WTC11 (cell line): ENCODE measurements at regions not wholly inside any gene's neighbourhood (a gene's known extent, or its start where the extent isn't known, plus 50 kb on each side); places are given as distances from the start of the nearest gene placed in this dataset.

Source experiments
- ATAC-seq: fragments of 200-7000 bp; cut with Tn5 transposase; 2 replicates; pipeline ENCODE4 v1.10.0; 2021; ENCODE audit warnings: mild to moderate bottlenecking, moderate library complexity
- CTCF ChIA-PET: fragments of 300-600 bp; sonication (Branson Sonifier 250); formaldehyde crosslinking; loops from one replicate; lab custom pipeline; 2021; ENCODE audit warnings: antibody characterized with exemption; lab: Charles Lee
- POLR2A ChIA-PET: fragments of 350-600 bp; sonication (Branson Sonifier 250); formaldehyde crosslinking; loops from one replicate; lab custom pipeline; 2021; ENCODE audit warnings: antibody characterized with exemption; lab: Charles Lee
- DNase-seq: peaks from one replicate; pipeline ENCODE4 v3.0.0; 2021; ENCODE audit warnings: low spot score
- H3K27ac Mint-ChIP-seq: 2 replicates; pipeline ENCODE4 v1.8.0; 2021; ENCODE audit warnings: mixed read lengths
- H3K27me3 Mint-ChIP-seq: 2 replicates; pipeline ENCODE4 v1.8.0; 2021; ENCODE audit warnings: low read depth, mild to moderate bottlenecking, moderate library complexity, mixed read lengths
- H3K36me3 Mint-ChIP-seq: 2 replicates; pipeline ENCODE4 v1.8.0; 2021; ENCODE audit warnings: mixed read lengths
- H3K4me1 Mint-ChIP-seq: 2 replicates; pipeline ENCODE4 v1.8.0; 2022; ENCODE audit warnings: mixed read lengths
- H3K4me3 Mint-ChIP-seq: 2 replicates; pipeline ENCODE4 v1.8.0; 2021; ENCODE audit warnings: mild to moderate bottlenecking, moderate library complexity, mixed read lengths
- H3K9me3 Mint-ChIP-seq: 2 replicates; pipeline ENCODE4 v1.8.0; 2021; ENCODE audit warnings: mixed read lengths
- AFF4 ChIP-seq: sonication (generic); formaldehyde crosslinking; IDR thresholded peaks from 2 replicates; pipeline ENCODE4 v1.8.1; 2023; ENCODE audit warnings: mild to moderate bottlenecking, missing genetic modification reagents, borderline replicate concordance
- EMX1 ChIP-seq: fragments of 250-450 bp; sonication (Bioruptor Pico); IDR thresholded peaks from 2 replicates; pipeline ENCODE4 v1.8.0; 2021; ENCODE audit warnings: mild to moderate bottlenecking
- FOXP1 ChIP-seq: sonication (generic); formaldehyde crosslinking; IDR thresholded peaks from 2 replicates; pipeline ENCODE4 v1.8.0; 2022; ENCODE audit warnings: missing genetic modification reagents, mild to moderate bottlenecking, moderate library complexity, borderline replicate concordance
- GRHL2 ChIP-seq: fragments of 250-450 bp; sonication (Bioruptor Pico); IDR thresholded peaks from 2 replicates; pipeline ENCODE4 v1.8.0; 2022; ENCODE audit warnings: mild to moderate bottlenecking, moderate library complexity; ENCODE audit not compliant: insufficient replicate concordance, severe bottlenecking
- GTF2I ChIP-seq: fragments of 250-450 bp; sonication (Bioruptor Pico); conservative IDR thresholded peaks from 2 replicates; pipeline ENCODE4 v1.4.0; 2021; ENCODE audit warnings: mild to moderate bottlenecking
- IRF2 ChIP-seq: sonication (generic); formaldehyde crosslinking; IDR thresholded peaks from 2 replicates; pipeline ENCODE4 v1.8.0; 2022; ENCODE audit warnings: low read depth, missing genetic modification reagents, borderline replicate concordance
- JAZF1 ChIP-seq: fragments of 250-450 bp; sonication (Bioruptor Pico); IDR thresholded peaks from 2 replicates; pipeline ENCODE4 v1.9.0; 2021; ENCODE audit warnings: moderate library complexity, mild to moderate bottlenecking, inconsistent platforms
- JUN ChIP-seq: sonication (generic); formaldehyde crosslinking; IDR thresholded peaks from 2 replicates; pipeline ENCODE4 v1.8.0; 2023; ENCODE audit warnings: mild to moderate bottlenecking, missing genetic modification reagents
- KAT7 ChIP-seq: sonication (generic); formaldehyde crosslinking; IDR thresholded peaks from 2 replicates; pipeline ENCODE4 v1.8.1; 2023; ENCODE audit warnings: missing genetic modification reagents, mild to moderate bottlenecking, borderline replicate concordance
- MAX ChIP-seq: sonication (generic); formaldehyde crosslinking; IDR thresholded peaks from 2 replicates; pipeline ENCODE4 v1.8.0; 2022; ENCODE audit warnings: mild to moderate bottlenecking, missing genetic modification reagents
- MLX ChIP-seq: sonication (generic); formaldehyde crosslinking; IDR thresholded peaks from 2 replicates; pipeline ENCODE4 v1.8.1; 2023; ENCODE audit warnings: mild to moderate bottlenecking, missing genetic modification reagents, moderate library complexity
- NFYB ChIP-seq: sonication (generic); formaldehyde crosslinking; conservative IDR thresholded peaks from 2 replicates; pipeline ENCODE4 v1.8.0; 2022; ENCODE audit warnings: low read depth, missing genetic modification reagents
- PREB ChIP-seq: sonication (generic); formaldehyde crosslinking; IDR thresholded peaks from 2 replicates; pipeline ENCODE4 v1.8.1; 2022; ENCODE audit warnings: mild to moderate bottlenecking, missing genetic modification reagents, moderate library complexity, borderline replicate concordance
- TCF7 ChIP-seq: sonication (generic); formaldehyde crosslinking; IDR thresholded peaks from 2 replicates; pipeline ENCODE4 v1.8.0; 2022; ENCODE audit warnings: mild to moderate bottlenecking, low read depth, missing genetic modification reagents, moderate library complexity
- TEAD4 ChIP-seq: sonication (generic); formaldehyde crosslinking; IDR thresholded peaks from 2 replicates; pipeline ENCODE4 v1.8.0; 2022; ENCODE audit warnings: mild to moderate bottlenecking, missing genetic modification reagents
- ZNF263 ChIP-seq: sonication (generic); formaldehyde crosslinking; IDR thresholded peaks from 2 replicates; pipeline ENCODE4 v1.8.1; 2022; ENCODE audit warnings: low read depth, mild to moderate bottlenecking, moderate library complexity, missing genetic modification reagents
- ZNF425 ChIP-seq: fragments of 250-450 bp; sonication (Bioruptor Pico); conservative IDR thresholded peaks from 2 replicates; pipeline ENCODE4 v1.9.0; 2021; ENCODE audit warnings: mild to moderate bottlenecking
- ZNF512 ChIP-seq: sonication (generic); formaldehyde crosslinking; IDR thresholded peaks from 2 replicates; pipeline ENCODE4 v1.8.1; 2022; ENCODE audit warnings: missing genetic modification reagents, borderline replicate concordance
- ZNF532 ChIP-seq: fragments of 250-450 bp; sonication (Bioruptor Pico); IDR thresholded peaks from 2 replicates; pipeline ENCODE4 v1.9.0; 2021; ENCODE audit warnings: mild to moderate bottlenecking, borderline replicate concordance
- ZSCAN18 ChIP-seq: fragments of 250-450 bp; sonication (Bioruptor Pico); IDR thresholded peaks from 2 replicates; pipeline ENCODE4 v2.1.2; 2022; ENCODE audit warnings: mild to moderate bottlenecking, moderate library complexity

- POLR2A ChIA-PET = no interaction called here
- peaks cover 2% of the 10 kb centered on the region; the same call in 1 of the 2 replicates for H3K27me3 Mint-ChIP-seq
- peaks cover 4% of the 10 kb centered on the region for H3K36me3 Mint-ChIP-seq
- no peak for DNase-seq
- CTCF ChIA-PET = interaction anchor here (2.1 kb wide), 1 partner anchor 14 kb away, joined by 4 read pairs; no protein-coding TSS in a partner anchor
- ATAC-seq = no peak
- no peaks in the 10 kb centered on the region for H3K4me1 Mint-ChIP-seq
- peaks cover 12% of the 10 kb centered on the region for H3K9me3 Mint-ChIP-seq
- H3K27ac Mint-ChIP-seq = no peak overlapping the region
- no peak overlapping the region for H3K4me3 Mint-ChIP-seq
- TF ChIP-seq ZNF425 (no peak), JUN (CRISPR knock-in tag) (no peak), JAZF1 (CRISPR knock-in tag) (no peak), GTF2I (no peak), ZNF512 (CRISPR knock-in tag) (no peak), GRHL2 (CRISPR knock-in tag) (no peak), TEAD4 (CRISPR knock-in tag) (no peak), EMX1 (CRISPR knock-in tag) (no peak), PREB (CRISPR knock-in tag) (no peak), TCF7 (CRISPR knock-in tag) (no peak), AFF4 (CRISPR knock-in tag) (no peak), ZNF263 (CRISPR knock-in tag) (no peak), MAX (CRISPR knock-in tag) (no peak), KAT7 (CRISPR knock-in tag) (no peak), IRF2 (CRISPR knock-in tag) (no peak), ZSCAN18 (CRISPR knock-in tag) (no peak), MLX (CRISPR knock-in tag) (no peak), NFYB (CRISPR knock-in tag) (no peak), FOXP1 (no peak), ZNF532 (CRISPR knock-in tag) (no peak)
Observed at GRCh38 chr20:24146231-24146634, 157.7 kb upstream of the GGTLC1 start.
